Breast epithelium (tissue), 3 donors: ENCODE measurements at regions not wholly inside any gene's neighbourhood (a gene's known extent, or its start where the extent isn't known, plus 50 kb on each side); places are given as distances from the start of the nearest gene placed in this dataset.

Experiments used
- POLR2A ChIP-seq: fragments of 450-650 bp; IDR thresholded peaks from one replicate; pipeline ENCODE4 v1.6.1; 2016; ENCODE audit warnings: antibody characterized with exemption, mild to moderate bottlenecking, moderate library complexity
- TF ChIP-seq, protein P1 (sequence below), 3 donors: fragments of 450-650 bp; IDR thresholded peaks; one replicate each; pipeline ENCODE4 v1.5.1; 2016 to 2017; ENCODE audit warnings: antibody characterized with exemption in 3 of 3, mild to moderate bottlenecking in 3 of 3, moderate library complexity in 3 of 3

GRCh38 chr1:55474168-55474786 lies 259.1 kb upstream of the USP24 start:
- no peak for TF ChIP-seq POLR2A
- TF ChIP-seq, protein P1, sequence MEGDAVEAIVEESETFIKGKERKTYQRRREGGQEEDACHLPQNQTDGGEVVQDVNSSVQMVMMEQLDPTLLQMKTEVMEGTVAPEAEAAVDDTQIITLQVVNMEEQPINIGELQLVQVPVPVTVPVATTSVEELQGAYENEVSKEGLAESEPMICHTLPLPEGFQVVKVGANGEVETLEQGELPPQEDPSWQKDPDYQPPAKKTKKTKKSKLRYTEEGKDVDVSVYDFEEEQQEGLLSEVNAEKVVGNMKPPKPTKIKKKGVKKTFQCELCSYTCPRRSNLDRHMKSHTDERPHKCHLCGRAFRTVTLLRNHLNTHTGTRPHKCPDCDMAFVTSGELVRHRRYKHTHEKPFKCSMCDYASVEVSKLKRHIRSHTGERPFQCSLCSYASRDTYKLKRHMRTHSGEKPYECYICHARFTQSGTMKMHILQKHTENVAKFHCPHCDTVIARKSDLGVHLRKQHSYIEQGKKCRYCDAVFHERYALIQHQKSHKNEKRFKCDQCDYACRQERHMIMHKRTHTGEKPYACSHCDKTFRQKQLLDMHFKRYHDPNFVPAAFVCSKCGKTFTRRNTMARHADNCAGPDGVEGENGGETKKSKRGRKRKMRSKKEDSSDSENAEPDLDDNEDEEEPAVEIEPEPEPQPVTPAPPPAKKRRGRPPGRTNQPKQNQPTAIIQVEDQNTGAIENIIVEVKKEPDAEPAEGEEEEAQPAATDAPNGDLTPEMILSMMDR (IDR thresholded peaks at IDR 0.05) = no peak
